GOT3 (cell line): ENCODE measurements at regions not wholly inside any gene's neighbourhood (a gene's known extent, or its start where the extent isn't known, plus 50 kb on each side); places are given as distances from the start of the nearest gene placed in this dataset.
"Not testable (repeated sequence)": the region's sequence is repeated elsewhere in the genome, so short reads cannot be mapped to it uniquely, and the experiment has no call there.

Source experiments
- DNase-seq: peaks from one replicate; lab custom pipeline; 2025; ENCODE audit warnings: mixed read lengths; lab: John Stamatoyannopoulos, UW

- DNase-seq = not testable (repeated sequence)
Observed at GRCh38 chr1:223961985-223962384, 116.2 kb upstream of the TP53BP2 start.

- not testable (repeated sequence) for DNase-seq
Observed at GRCh38 chr1:223952801-223953200, 107.1 kb upstream of the TP53BP2 start.

GRCh38 chr1:223951551-223951950 is 105.8 kb upstream of the TP53BP2 start:
- not testable (repeated sequence) for DNase-seq

GRCh38 chr1:223949944-223950343 is 104.2 kb upstream of the TP53BP2 start:
- not testable (repeated sequence) for DNase-seq

- DNase-seq = not testable (repeated sequence)
Observed at GRCh38 chr1:223948041-223948440, 102.3 kb upstream of the TP53BP2 start.

- DNase-seq = not testable (repeated sequence)
Observed at GRCh38 chr1:223936592-223936991, 90.8 kb upstream of the TP53BP2 start.

- DNase-seq = not testable (repeated sequence)
Observed at GRCh38 chr1:223931476-223931875, 85.7 kb upstream of the TP53BP2 start.

GRCh38 chr1:223920805-223921204 is 75.1 kb upstream of the TP53BP2 start:
- DNase-seq = not testable (repeated sequence)

- DNase-seq = not testable (repeated sequence)
Observed at GRCh38 chr1:223915476-223915875, 69.7 kb upstream of the TP53BP2 start.

GRCh38 chr1:223913715-223914114 is 68.0 kb upstream of the TP53BP2 start:
- DNase-seq = not testable (repeated sequence)

GRCh38 chr1:223907943-223908587 is 62.3 kb upstream of the TP53BP2 start:
- DNase-seq = not testable (repeated sequence)

GRCh38 chr1:223903221-223903620 is 57.5 kb upstream of the TP53BP2 start:
- not testable (repeated sequence) for DNase-seq

- DNase-seq = not testable (repeated sequence)
Observed at GRCh38 chr1:223899775-223900174, 54.0 kb upstream of the TP53BP2 start.

GRCh38 chr1:223897097-223897496 is 51.4 kb upstream of the TP53BP2 start:
- DNase-seq = not testable (repeated sequence)

GRCh38 chr1:223895950-223896349 is 50.2 kb upstream of the TP53BP2 start:
- not testable (repeated sequence) for DNase-seq
